ENCODE measurements at regions not wholly inside any gene's neighbourhood (a gene's known extent, or its start where the extent isn't known, plus 50 kb on each side); places are given as distances from the start of the nearest gene placed in this dataset.

- Histone ChIP-seq H3K9ac (ENCODE audit: low read length) (no peak overlapping the region), H3K79me2 (ENCODE audit: low read length) (no peaks in the 10 kb centered on the region), H3K9me3 (ENCODE audit: low read length) (no peaks in the 10 kb centered on the region), H3K36me3 (ENCODE audit: insufficient read depth, low read length) (no peaks in the 10 kb centered on the region), H3K4me3 (ENCODE audit: low read length) (no peak overlapping the region), H3K27me3 (ENCODE audit: low read length) (no peaks in the 10 kb centered on the region), H2AFZ (ENCODE audit: low read length) (no peak overlapping the region), H3K9me2 (replicated peaks; ENCODE audit: insufficient read depth, low read length) (no peaks in the 10 kb centered on the region), H3K4me1 (ENCODE audit: low read length) (no peaks in the 10 kb centered on the region), H4K20me1 (ENCODE audit: insufficient read depth, low read depth, low read length) (no peaks in the 10 kb centered on the region), H3K4me2 (ENCODE audit: low read depth, low read length, poor library complexity, severe bottlenecking) (no peak overlapping the region), H3K27ac (ENCODE audit: low read length) (no peak overlapping the region)
- DNase-seq = no peak
Observed at GRCh38 chr10:129375912-129376311, 91.1 kb upstream of the MGMT start.

GRCh38 chr10:129380279-129380678, 86.8 kb upstream of the MGMT start:
- Histone ChIP-seq H2AFZ (ENCODE audit: low read length) (no peak overlapping the region), H3K27ac (ENCODE audit: low read length) (no peak overlapping the region), H3K79me2 (ENCODE audit: low read length) (no peaks in the 10 kb centered on the region), H3K4me2 (ENCODE audit: low read depth, low read length, poor library complexity, severe bottlenecking) (no peak overlapping the region), H3K9me2 (replicated peaks; ENCODE audit: insufficient read depth, low read length) (no peaks in the 10 kb centered on the region), H3K9ac (ENCODE audit: low read length) (no peak overlapping the region), H3K9me3 (ENCODE audit: low read length) (no peaks in the 10 kb centered on the region), H3K4me1 (ENCODE audit: low read length) (no peaks in the 10 kb centered on the region), H4K20me1 (ENCODE audit: insufficient read depth, low read depth, low read length) (no peaks in the 10 kb centered on the region), H3K27me3 (ENCODE audit: low read length) (no peaks in the 10 kb centered on the region), H3K36me3 (ENCODE audit: insufficient read depth, low read length) (no peaks in the 10 kb centered on the region), H3K4me3 (ENCODE audit: low read length) (no peak overlapping the region)
- no peak for DNase-seq

GRCh38 chr10:129381741-129382140, 85.3 kb upstream of the MGMT start:
- H3K9ac ChIP-seq (ENCODE audit: low read length) = no peak overlapping the region
- no peaks in the 10 kb centered on the region for H3K36me3 ChIP-seq (ENCODE audit: insufficient read depth, low read length)
- no peaks in the 10 kb centered on the region for H3K9me2 ChIP-seq (replicated peaks; ENCODE audit: insufficient read depth, low read length)
- no peak overlapping the region for H3K27ac ChIP-seq (ENCODE audit: low read length)
- H3K4me1 ChIP-seq (ENCODE audit: low read length) = no peaks in the 10 kb centered on the region
- no peak for DNase-seq
- H3K4me2 ChIP-seq (ENCODE audit: low read depth, low read length, poor library complexity, severe bottlenecking) = no peak overlapping the region
- H2AFZ ChIP-seq (ENCODE audit: low read length) = no peak overlapping the region
- no peaks in the 10 kb centered on the region for H3K27me3 ChIP-seq (ENCODE audit: low read length)
- no peaks in the 10 kb centered on the region for H3K9me3 ChIP-seq (ENCODE audit: low read length)
- H4K20me1 ChIP-seq (ENCODE audit: insufficient read depth, low read depth, low read length) = no peaks in the 10 kb centered on the region
- no peak overlapping the region for H3K4me3 ChIP-seq (ENCODE audit: low read length)
- no peaks in the 10 kb centered on the region for H3K79me2 ChIP-seq (ENCODE audit: low read length)

GRCh38 chr10:129382401-129382800, 84.6 kb upstream of the MGMT start:
- Histone ChIP-seq H3K27ac (ENCODE audit: low read length) (no peak overlapping the region), H3K4me1 (ENCODE audit: low read length) (no peaks in the 10 kb centered on the region), H3K9ac (ENCODE audit: low read length) (no peak overlapping the region), H3K27me3 (ENCODE audit: low read length) (no peaks in the 10 kb centered on the region), H4K20me1 (ENCODE audit: insufficient read depth, low read depth, low read length) (no peaks in the 10 kb centered on the region), H3K36me3 (ENCODE audit: insufficient read depth, low read length) (no peaks in the 10 kb centered on the region), H3K9me2 (replicated peaks; ENCODE audit: insufficient read depth, low read length) (no peaks in the 10 kb centered on the region), H3K9me3 (ENCODE audit: low read length) (no peaks in the 10 kb centered on the region), H3K4me2 (ENCODE audit: low read depth, low read length, poor library complexity, severe bottlenecking) (no peak overlapping the region), H3K79me2 (ENCODE audit: low read length) (no peaks in the 10 kb centered on the region), H2AFZ (ENCODE audit: low read length) (no peak overlapping the region), H3K4me3 (ENCODE audit: low read length) (no peak overlapping the region)
- DNase-seq = no peak

- no peak overlapping the region for H3K9ac ChIP-seq (ENCODE audit: low read length)
- H4K20me1 ChIP-seq (ENCODE audit: insufficient read depth, low read depth, low read length) = no peaks in the 10 kb centered on the region
- no peaks in the 10 kb centered on the region for H3K36me3 ChIP-seq (ENCODE audit: insufficient read depth, low read length)
- H3K4me3 ChIP-seq (ENCODE audit: low read length) = no peak overlapping the region
- H3K27me3 ChIP-seq (ENCODE audit: low read length) = no peaks in the 10 kb centered on the region
- H3K27ac ChIP-seq (ENCODE audit: low read length) = no peak overlapping the region
- no peaks in the 10 kb centered on the region for H3K9me3 ChIP-seq (ENCODE audit: low read length)
- H3K4me1 ChIP-seq (ENCODE audit: low read length) = no peaks in the 10 kb centered on the region
- no peak for DNase-seq
- H3K9me2 ChIP-seq (replicated peaks; ENCODE audit: insufficient read depth, low read length) = no peaks in the 10 kb centered on the region
- no peaks in the 10 kb centered on the region for H3K79me2 ChIP-seq (ENCODE audit: low read length)
- H3K4me2 ChIP-seq (ENCODE audit: low read depth, low read length, poor library complexity, severe bottlenecking) = no peak overlapping the region
- no peak overlapping the region for H2AFZ ChIP-seq (ENCODE audit: low read length)
Observed at GRCh38 chr10:129383651-129384050, 83.4 kb upstream of the MGMT start.

- H3K27ac ChIP-seq (ENCODE audit: low read length) = no peak overlapping the region
- H3K4me1 ChIP-seq (ENCODE audit: low read length) = peaks cover 13% of the 10 kb centered on the region
- no peaks in the 10 kb centered on the region for H3K79me2 ChIP-seq (ENCODE audit: low read length)
- H2AFZ ChIP-seq (ENCODE audit: low read length) = no peak overlapping the region
- no peak for DNase-seq
- H3K4me3 ChIP-seq (ENCODE audit: low read length) = no peak overlapping the region
- no peaks in the 10 kb centered on the region for H3K27me3 ChIP-seq (ENCODE audit: low read length)
- H3K4me2 ChIP-seq (ENCODE audit: low read depth, low read length, poor library complexity, severe bottlenecking) = no peak overlapping the region
- no peaks in the 10 kb centered on the region for H4K20me1 ChIP-seq (ENCODE audit: insufficient read depth, low read depth, low read length)
- no peaks in the 10 kb centered on the region for H3K9me3 ChIP-seq (ENCODE audit: low read length)
- no peaks in the 10 kb centered on the region for H3K36me3 ChIP-seq (ENCODE audit: insufficient read depth, low read length)
- H3K9me2 ChIP-seq (replicated peaks; ENCODE audit: insufficient read depth, low read length) = no peaks in the 10 kb centered on the region
- H3K9ac ChIP-seq (ENCODE audit: low read length) = no peak overlapping the region
Observed at GRCh38 chr10:129385600-129385999, 81.4 kb upstream of the MGMT start.

- Histone ChIP-seq H3K4me2 (ENCODE audit: low read depth, low read length, poor library complexity, severe bottlenecking) (no peak overlapping the region), H4K20me1 (ENCODE audit: insufficient read depth, low read depth, low read length) (no peaks in the 10 kb centered on the region)
- DNase-seq = no peak
Observed at GRCh38 chr10:129386415-129387257, 80.4 kb upstream of the MGMT start.

GRCh38 chr10:129387258-129387525, 79.8 kb upstream of the MGMT start:
- no peak overlapping the region for H3K4me2 ChIP-seq (ENCODE audit: low read depth, low read length, poor library complexity, severe bottlenecking)
- H3K27ac ChIP-seq (ENCODE audit: low read length) = no peak overlapping the region
- H2AFZ ChIP-seq (ENCODE audit: low read length) = no peak overlapping the region
- no peaks in the 10 kb centered on the region for H3K27me3 ChIP-seq (ENCODE audit: low read length)
- H3K79me2 ChIP-seq (ENCODE audit: low read length) = no peaks in the 10 kb centered on the region
- DNase-seq = no peak
- H3K9ac ChIP-seq (ENCODE audit: low read length) = no peak overlapping the region
- no peaks in the 10 kb centered on the region for H3K36me3 ChIP-seq (ENCODE audit: insufficient read depth, low read length)
- no peaks in the 10 kb centered on the region for H4K20me1 ChIP-seq (ENCODE audit: insufficient read depth, low read depth, low read length)
- H3K4me1 ChIP-seq (ENCODE audit: low read length) = peaks cover 20% of the 10 kb centered on the region
- H3K9me3 ChIP-seq (ENCODE audit: low read length) = no peaks in the 10 kb centered on the region
- no peaks in the 10 kb centered on the region for H3K9me2 ChIP-seq (replicated peaks; ENCODE audit: insufficient read depth, low read length)
- no peak overlapping the region for H3K4me3 ChIP-seq (ENCODE audit: low read length)

More at GRCh38 chr10:129386415-129387257, 80.4 kb upstream of the MGMT start:
- peaks cover 20% of the 10 kb centered on the region for H3K4me1 ChIP-seq (ENCODE audit: low read length)
- H3K36me3 ChIP-seq (ENCODE audit: insufficient read depth, low read length) = no peaks in the 10 kb centered on the region
- H3K27ac ChIP-seq (ENCODE audit: low read length) = no peak overlapping the region
- no peaks in the 10 kb centered on the region for H3K9me2 ChIP-seq (replicated peaks; ENCODE audit: insufficient read depth, low read length)
- no peak overlapping the region for H3K9ac ChIP-seq (ENCODE audit: low read length)
- no peaks in the 10 kb centered on the region for H3K27me3 ChIP-seq (ENCODE audit: low read length)
- H3K79me2 ChIP-seq (ENCODE audit: low read length) = no peaks in the 10 kb centered on the region
- no peak overlapping the region for H3K4me3 ChIP-seq (ENCODE audit: low read length)
- H2AFZ ChIP-seq (ENCODE audit: low read length) = no peak overlapping the region
- no peaks in the 10 kb centered on the region for H3K9me3 ChIP-seq (ENCODE audit: low read length)
